ENCODE measurements at regions not wholly inside any gene's neighbourhood (a gene's known extent, or its start where the extent isn't known, plus 50 kb on each side); places are given as distances from the start of the nearest gene placed in this dataset.
"Not testable (repeated sequence)": the region's sequence is repeated elsewhere in the genome, so short reads cannot be mapped to it uniquely, and the experiment has no call there.

DNA sequence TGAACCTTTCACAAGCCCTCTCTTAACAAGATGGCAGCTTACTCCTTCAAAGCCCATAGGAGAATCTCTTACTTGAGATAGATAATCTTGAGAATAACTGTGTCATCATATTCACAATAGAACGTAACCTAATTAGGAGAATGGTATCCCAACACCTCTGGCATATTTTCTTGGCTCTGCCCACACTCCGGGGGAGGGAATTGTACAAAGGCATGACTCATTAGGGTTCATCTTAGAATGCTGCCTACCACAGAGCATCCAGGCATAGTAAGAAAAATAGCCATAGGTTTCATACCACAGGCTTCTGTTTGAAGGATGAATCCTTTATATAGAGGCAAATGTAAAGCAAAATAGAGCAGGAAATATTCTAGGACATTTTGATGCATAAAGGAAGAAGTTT, 1100.6 kb upstream of the CITED2 start:
- DNase-seq (ENCODE audit: low read depth, low spot score) = no peak

DNA sequence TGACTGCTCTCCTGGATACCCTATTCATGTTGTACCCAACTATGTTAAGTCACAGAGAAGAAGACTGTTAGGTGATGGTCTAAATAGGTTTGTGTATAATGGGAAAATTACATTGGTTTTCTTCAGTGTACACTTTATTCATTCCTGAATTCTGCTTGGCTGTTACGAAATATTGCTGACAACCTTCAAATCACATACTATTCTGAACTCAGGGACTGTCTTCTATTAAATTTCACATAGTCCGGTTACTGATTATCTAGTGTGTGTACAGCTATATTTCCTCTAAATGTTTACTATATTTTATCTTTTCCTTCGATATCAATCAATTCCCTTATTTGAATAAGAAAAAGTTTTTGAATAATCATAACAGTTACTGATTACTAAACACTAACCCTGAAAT, 1090.3 kb upstream of the CITED2 start:
- no peak for DNase-seq (ENCODE audit: low read depth, low spot score)

DNA sequence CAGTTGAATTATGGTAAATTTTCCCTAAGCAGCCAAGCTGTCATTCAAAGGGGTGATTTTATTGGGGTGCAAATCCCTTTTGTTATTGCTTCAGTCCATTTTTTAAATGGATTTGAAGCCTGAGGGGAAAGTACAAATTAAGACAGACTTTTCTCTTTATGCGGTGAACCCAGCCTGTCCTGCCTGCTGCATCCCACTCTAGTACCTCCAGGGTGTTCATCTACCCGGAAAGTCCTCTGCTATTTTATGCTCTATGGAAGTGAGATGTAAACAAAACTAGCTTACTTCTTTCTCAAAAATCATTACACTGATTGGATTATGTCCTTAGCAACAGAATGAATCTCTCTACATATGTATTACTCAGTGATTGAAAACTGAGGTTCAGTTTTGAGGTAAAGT, 1088.9 kb upstream of the CITED2 start:
- no peak for DNase-seq (ENCODE audit: low read depth, low spot score)

DNA sequence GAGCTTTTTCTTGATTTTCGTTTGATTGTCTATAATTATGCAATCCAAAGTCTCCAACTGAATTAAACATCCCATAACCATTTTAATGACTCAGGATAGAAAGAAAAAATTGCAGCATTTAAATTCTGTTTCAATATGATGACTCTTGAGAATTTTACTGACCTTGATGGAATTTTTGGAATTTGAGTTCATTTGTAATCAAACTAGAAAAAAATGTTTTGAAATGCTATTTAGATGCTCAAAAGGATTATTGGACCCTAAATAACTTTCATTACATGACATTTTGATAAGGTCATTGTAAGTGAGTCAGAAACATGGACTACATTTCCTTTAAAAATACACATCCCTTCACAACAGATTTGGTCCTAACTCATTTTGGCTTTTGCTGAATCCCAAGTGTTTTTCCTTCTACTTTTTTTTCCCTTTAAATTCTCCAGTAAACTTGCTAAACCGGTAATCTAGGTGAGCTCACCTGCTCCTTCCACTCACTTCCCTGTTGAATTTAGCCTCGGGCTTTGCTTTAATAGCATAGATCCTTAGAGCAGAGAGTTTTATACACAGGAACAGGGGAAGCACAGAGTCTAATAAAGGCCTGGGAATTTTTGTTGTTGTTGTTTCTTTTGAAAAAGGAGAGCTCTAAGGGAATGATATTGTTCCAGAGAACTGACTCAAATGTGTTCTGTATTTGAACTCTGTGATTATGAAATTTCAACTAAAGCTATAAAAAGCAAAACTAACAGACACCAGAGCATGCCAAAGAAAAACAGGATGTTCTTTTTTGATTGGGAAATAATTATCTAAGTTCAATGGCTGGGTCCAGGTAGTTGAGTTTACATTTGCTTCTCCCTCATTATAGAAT, 1088.2 kb upstream of the CITED2 start:
- DNase-seq (ENCODE audit: low read depth, low spot score) = peak; percentile 51

DNA sequence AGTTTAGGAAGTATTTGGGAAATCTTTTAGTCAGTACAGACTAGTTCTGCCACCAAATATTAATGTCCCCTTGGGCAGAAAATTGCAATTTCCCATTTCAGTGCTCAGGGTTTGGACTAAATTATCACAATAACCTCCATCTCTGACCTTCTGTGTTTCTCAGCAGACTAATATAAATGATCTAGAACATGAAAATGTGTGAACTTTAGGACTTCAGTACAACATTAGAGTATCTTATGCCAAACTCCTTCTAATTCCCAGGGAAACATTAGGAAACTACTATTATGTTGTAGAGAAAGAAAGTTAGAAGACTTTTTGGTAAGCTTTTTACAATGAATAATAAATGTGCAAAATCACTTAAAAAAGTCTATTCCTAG, 1087.6 kb upstream of the CITED2 start:
- no peak for DNase-seq (ENCODE audit: low read depth, low spot score)

DNA sequence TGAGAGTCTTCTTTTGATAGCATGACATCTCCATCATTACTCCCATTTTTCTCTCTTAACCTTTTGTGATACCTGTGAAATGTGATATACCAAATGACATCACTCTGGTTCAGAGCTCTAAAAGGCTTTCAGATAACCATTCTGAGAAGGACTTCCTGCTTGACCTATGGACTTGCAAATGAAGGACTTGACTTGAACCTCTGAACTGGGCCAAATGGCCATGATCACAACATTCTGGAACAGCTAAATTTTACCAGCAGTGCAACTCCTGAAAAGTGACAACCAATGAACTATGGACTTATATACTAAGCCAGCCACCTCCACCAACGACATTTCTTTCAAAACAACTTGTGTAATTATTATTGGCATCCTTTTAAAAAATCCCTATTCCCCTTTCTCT, 1085.8 kb upstream of the CITED2 start:
- DNase-seq (ENCODE audit: low read depth, low spot score) = no peak

DNA sequence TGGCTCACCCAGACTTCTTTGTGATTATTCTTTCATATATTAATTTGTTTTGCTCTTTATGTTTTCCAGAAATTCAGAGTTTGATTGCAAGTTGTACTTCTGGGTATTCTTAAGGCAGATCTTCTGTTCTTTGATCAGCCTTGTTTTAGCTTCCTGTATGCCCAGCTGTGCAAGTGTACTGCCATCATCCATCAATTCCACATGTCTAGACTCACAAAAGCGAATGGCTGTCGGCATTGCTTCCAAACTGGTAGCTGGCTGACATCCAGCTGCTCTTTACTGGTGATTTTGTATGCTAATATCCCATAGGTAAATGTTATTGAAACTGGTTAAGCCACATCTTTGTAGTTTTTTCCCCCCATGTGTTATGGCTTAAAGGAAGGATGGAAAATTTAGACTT, 1084.8 kb upstream of the CITED2 start:
- DNase-seq (ENCODE audit: low read depth, low spot score) = no peak

DNA sequence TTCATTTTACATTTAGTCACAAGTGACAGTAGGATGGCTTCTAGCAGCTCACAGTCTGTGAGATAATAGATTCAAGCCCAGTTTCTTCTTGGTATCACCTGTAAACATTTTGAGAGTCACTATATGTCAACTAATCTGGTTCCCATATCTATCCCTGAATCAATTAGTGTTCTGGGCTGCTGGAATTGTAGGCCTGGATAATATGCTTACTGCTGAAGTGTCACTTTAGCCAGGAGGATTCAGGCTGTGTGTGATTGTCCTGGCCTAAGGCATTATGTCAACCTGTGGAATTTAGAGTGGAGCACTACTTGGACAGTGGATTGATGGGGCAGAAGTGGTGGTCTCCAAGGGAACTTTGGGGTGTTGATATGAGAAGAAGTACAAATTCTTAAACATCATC, 1071.8 kb upstream of the CITED2 start:
- DNase-seq (ENCODE audit: low read depth, low spot score) = peak; percentile 36

DNA sequence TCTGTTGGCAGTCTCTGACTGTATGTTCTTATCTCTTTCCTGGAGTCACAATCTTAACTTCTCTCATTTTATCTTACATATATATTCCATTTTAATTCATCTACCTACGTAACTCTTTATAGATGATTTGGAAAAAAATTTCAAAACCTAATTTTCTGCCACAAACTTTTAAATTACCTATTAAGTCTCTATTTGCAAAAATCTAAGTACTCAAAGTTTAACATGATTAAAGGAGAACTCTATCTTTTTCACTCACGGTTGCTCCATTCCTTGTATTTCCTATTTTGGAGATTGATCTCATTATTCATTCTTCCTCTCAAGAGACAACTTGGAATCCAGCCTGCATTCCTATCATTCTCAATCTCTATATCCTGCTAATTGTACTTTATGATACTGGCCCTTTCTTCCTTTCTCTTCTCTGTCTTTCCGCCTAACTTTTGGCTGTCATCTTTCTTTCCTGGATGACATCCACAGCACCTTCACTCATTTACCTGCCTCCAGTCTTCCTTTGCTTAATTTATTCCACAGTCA, 1071.1 kb upstream of the CITED2 start:
- no peak for DNase-seq (ENCODE audit: low read depth, low spot score)

DNA sequence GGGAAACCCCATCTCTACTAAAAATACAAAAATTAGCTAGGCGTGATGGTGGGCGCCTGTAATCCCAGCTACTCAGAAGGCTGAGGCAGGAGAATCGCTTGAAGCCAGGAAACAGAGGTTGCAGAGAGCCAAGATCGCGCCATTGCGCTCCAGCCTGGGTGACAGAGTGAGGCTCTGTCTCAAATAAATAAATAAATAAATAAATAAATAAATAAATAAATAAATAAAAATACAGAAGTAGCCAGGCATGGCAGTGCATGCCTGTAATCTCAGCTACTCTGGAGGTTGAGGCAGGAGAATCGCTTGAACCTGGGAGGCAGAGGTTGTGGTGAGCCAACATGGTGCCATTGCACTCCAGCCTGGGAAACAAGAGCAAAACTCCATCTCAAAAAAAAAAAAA, 1068.7 kb upstream of the CITED2 start:
- not testable (repeated sequence) for DNase-seq (ENCODE audit: low read depth, low spot score)

DNA sequence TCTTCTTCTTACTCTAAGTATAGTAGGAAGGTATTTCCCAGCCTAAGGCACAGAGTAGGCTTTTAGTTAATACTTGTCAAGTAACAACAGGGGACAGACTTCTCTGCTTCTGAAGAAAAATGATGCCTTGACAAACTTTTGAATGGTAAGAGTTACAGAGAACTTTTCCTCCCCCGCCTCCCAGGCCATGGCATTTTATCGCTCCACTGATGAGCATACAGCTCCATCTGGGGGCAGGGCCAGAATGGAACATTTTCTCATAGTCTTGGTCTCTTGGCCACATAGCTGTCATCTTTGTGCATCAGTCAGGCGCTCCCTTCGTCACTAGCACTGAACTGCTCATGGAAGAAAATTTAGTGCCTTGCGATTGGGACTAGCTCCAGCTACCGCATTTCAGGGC, 1066.8 kb upstream of the CITED2 start:
- DNase-seq (ENCODE audit: low read depth, low spot score) = peak; percentile 54

DNA sequence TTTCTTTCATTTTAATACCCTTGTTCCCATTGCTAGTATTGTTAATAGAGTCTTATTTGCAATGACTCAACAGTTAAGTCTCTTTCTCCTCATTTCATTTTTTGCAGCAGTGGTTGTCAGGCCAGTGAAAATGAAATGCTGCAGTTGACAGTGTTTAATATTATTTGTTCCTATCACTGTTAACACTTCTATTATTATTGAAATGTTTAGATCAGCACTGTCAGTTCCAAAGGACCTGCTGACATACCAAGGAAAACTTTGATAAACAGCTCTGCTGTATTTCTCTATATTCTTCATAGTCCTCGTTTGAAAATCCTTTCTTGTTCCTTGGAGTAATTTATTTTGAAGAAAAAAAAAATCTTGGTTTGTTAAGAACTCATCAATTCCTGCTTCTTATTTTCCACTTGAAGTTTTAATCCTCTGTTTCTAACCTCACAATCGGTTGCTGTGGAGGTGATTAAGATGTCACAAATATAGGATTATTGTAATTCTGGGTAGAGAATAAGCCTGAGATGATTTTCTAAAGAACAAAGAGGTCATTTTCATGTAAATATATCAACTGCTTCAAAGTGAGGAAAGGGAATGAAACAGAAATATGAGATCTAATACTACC, 1065.9 kb upstream of the CITED2 start:
- DNase-seq (ENCODE audit: low read depth, low spot score) = no peak

DNA sequence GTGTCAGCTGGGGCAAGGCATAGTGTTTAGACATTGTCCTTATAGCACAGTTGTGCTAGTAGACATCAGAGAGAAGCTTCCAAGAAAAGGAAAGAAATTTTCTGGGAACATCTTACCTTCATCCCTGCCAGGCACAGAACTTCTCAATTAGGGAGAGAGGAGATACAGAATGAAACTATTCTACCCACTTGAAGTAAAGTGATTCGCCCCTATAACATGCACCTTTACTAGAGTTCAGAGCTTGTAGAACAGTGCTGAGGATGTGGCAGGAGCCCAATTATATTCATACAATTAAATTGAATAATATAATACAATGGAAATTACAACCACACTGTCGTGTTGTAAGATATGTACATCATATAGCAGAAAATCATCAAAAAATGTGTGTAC, 1063.9 kb upstream of the CITED2 start:
- DNase-seq (ENCODE audit: low read depth, low spot score) = no peak

DNA sequence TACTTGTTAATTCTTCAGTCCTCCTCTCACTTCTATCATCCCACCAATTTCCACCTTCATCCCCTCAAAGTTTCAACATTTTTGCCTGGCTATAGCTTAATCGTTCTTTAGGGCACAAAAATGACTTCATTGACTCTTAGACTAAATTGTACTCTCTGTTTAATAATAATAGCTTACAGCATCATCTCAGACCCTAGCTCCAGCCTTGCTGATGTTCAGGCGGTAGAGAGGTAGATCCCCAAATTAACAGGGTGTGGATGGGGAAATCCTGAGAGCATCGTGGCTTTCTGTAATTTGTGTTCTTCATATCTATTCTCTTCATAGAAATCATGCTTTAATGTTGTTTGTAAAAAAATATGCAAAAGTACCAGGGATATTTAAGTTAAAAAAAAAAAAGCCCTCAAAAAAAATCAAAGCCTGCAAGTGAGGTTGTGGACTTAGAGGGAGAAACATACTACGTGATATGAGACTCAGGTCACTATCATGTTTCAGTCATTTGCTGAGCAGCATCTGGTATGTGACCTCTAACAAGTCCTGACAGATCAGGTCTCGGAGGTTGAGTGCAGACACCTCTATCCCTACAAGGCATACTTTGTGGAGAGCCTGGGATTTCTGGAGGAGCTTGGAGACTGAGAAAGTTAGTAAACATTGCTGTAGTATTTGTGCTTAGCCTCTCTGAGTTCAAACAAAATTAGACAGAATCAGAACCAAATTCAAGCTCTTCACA, 1063.3 kb upstream of the CITED2 start:
- DNase-seq (ENCODE audit: low read depth, low spot score) = no peak

DNA sequence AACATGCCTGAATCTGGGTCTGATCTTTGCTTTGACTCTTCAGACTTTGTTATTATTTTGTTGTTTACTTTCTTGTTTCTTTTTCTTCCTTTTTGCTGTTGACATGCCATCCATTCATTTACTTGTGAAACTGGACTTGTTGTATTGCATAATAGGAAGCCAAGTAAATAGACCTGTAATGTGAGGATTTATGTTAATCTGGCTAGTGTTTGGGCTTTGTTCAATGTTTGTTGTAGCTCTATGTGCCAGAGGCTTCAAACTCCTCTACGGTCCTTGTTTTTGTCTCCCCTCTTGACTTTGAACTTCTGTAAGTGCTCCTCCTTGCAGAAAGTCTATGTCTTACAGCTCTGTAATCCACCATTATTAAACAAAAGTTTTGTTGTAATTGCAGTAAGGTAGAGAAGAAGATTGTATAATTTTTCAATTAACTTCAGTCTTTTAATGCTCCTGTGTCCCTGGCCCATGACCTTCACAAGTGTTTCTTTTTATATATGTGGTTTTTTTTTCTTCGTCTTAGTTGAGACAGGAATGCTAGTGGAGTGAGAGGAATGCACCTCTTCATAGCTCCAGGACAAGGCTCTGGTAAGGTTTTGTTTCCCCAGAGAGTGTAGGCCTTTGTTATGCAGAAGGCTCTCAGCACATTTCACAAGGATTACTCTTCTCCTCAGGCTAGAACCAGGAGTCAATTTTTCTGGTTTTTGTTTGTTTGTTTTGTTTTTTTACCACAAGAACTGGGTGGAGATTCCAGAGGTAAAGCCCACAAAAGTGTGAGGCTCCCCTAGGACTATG, 1061.8 kb upstream of the CITED2 start:
- DNase-seq (ENCODE audit: low read depth, low spot score) = peak; percentile 94

DNA sequence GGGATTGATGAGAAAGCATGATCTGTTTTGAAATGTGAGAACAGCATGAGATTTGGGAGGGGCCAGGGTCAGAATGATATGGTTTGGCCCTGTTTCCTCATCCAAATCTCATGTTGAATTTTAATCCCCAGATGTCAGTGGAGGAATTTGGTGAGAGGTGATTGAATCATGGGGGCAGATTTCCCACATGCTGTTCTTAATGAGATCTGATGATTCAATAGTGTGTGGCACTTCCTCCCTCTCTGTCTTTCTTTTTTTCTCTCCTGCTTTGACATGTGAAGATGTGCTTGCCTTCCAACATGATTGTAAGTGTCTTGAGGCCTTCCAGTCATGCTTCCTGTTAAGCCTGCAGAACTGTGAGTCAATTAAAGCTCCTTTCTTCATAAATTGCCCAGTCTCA, 1060.3 kb upstream of the CITED2 start:
- DNase-seq (ENCODE audit: low read depth, low spot score) = no peak

DNA sequence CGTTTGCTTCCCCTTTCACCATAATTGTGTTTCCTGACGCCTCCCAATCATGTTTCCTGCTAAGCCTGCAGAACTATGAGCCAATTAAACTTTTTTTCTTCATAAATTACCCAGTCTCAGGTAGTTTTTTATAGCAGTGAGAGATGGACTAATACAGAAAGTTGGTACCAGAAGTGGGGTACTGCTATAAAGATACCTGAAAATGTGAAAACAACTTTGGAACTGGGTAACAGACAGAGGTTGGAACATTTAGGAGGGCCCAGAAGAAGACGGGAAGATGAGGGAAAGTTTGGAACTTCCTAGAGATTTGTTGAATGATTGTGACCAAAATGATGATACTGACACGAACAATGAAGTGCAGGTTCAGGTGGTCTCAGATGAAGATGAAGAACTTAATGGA, 1058.6 kb upstream of the CITED2 start:
- no peak for DNase-seq (ENCODE audit: low read depth, low spot score)

DNA sequence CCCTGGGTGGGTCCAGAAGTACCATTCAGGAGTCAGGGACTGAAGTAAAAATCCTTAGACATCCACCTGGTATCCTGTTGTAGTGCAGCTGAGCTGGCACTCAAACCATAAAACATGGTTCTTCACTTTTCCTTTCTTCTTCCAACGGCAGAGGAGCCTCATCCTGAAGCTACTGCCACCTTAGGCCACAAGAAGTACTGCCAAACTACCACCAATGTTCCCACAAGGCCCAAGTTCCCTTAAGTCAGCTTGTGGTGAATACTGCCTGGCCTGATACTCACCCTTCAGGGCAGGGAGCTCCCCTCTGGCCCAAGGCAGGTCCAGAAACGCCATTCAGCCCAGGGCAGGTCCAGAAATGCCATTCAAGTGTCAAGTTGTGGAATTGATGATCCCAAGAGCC, 1053.4 kb upstream of the CITED2 start:
- no peak for DNase-seq (ENCODE audit: low read depth, low spot score)

DNA sequence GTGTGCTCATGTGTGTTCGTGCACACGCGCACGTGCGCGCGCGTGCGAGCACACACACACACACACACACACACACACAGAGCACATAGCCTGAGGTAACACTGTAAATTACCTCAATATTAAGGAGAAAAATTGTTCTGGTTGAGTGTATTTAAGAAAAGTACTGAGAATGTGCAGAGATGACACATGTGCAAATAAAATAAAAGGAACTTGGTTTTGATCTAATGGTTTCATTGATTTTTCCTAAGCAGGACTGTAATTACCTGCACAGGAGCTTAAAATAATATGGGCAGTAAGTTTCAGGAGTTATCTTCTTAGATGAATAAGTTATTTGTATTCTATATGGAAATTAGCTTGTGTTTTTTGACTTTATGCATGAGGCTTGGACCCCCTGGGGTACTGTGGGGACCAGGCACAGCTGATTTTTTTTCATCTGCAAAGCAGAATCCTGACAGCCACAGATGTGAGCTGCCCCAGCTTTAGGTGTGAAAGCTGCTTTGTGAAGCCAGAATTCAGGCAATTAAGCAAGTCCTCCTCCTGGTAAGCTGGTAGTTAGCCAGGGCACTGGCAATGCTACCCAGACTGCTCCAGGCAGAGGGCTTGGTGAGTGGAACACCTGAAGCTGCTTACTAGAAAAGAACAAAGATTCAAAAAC, 1040.6 kb upstream of the CITED2 start:
- no peak for DNase-seq (ENCODE audit: low read depth, low spot score)

DNA sequence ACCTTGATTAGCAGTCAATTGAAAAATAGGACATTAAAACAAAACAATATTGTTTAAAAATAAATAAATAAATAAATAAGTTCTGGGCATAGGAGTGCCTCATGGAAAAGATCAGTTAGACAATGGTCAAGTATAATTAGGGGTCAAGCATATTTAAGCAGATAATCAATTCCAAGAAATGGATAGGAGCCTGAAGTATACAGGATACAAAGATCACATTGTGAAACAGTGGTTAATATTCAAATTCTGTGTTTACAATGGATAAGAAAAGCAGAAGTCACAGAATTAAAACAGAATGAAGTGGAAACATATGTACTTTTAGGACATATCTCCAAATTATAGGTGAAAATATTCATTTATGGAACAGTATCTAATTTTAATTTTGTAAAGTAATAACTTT, 1028.6 kb upstream of the CITED2 start:
- DNase-seq (ENCODE audit: low read depth, low spot score) = no peak

DNA sequence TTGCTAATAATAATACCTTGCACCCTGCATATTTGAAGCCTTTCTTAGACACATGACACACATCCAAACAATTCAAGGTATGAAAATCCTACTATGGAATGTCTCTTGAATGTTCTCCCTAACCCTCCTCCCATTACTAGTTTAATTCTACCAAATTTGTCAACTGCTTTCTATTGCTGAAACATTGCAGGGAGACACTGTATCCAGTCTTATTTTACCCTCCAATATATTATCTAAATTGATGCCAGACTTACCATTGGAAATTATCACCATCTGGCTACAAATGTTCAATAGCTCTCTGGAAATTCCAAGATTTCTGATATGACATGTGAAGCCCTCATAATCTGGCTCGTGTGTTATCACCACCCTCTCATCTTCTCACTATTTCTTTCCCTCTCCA, 1027.3 kb upstream of the CITED2 start:
- DNase-seq (ENCODE audit: low read depth, low spot score) = no peak

Data from ELF-1 (cell line).